GM23248 (cell line): ENCODE measurements at regions not wholly inside any gene's neighbourhood (a gene's known extent, or its start where the extent isn't known, plus 50 kb on each side); places are given as distances from the start of the nearest gene placed in this dataset.

ENCODE experiments used
- DNase-seq: peaks from one replicate; pipeline ENCODE4 v3.0.0-alpha.2; 2015
- H2AFZ ChIP-seq: fragments of 200-600 bp; sonication (generic); 2 replicates; pipeline ENCODE4 v1.6.1; 2016; ENCODE audit warnings: antibody characterized with exemption
- H3F3A ChIP-seq: fragments of 200-600 bp; sonication (generic); 2 replicates; pipeline ENCODE4 v1.6.1; 2016; ENCODE audit warnings: mild to moderate bottlenecking, antibody characterized with exemption, mixed run types; ENCODE audit not compliant: insufficient read depth
- H3K27ac ChIP-seq: fragments of 200-600 bp; sonication (generic); 2 replicates; pipeline ENCODE4 v1.5.1; 2016; ENCODE audit warnings: mild to moderate bottlenecking
- H3K27me3 ChIP-seq: fragments of 200-600 bp; sonication (generic); replicated peaks from 2 replicates; pipeline ENCODE4 v1.6.1; 2016; ENCODE audit warnings: mild to moderate bottlenecking; ENCODE audit not compliant: insufficient read depth
- H3K36me3 ChIP-seq: fragments of 200-600 bp; sonication (generic); 2 replicates; pipeline ENCODE4 v1.6.1; 2016; ENCODE audit warnings: low read depth, mild to moderate bottlenecking
- H3K4me1 ChIP-seq: fragments of 200-600 bp; sonication (generic); 2 replicates; pipeline ENCODE4 v1.6.1; 2016; ENCODE audit warnings: mild to moderate bottlenecking; ENCODE audit not compliant: insufficient read depth
- H3K4me2 ChIP-seq: fragments of 200-600 bp; sonication (generic); one replicate; pipeline ENCODE4 v1.6.1; 2016; ENCODE audit warnings: mild to moderate bottlenecking; ENCODE audit not compliant: unreplicated experiment
- H3K4me3 ChIP-seq: fragments of 200-600 bp; sonication (generic); 2 replicates; pipeline ENCODE4 v1.5.1; 2016; ENCODE audit warnings: mild to moderate bottlenecking
- H3K79me2 ChIP-seq: fragments of 200-600 bp; sonication (generic); 2 replicates; pipeline ENCODE4 v1.6.1; 2016; ENCODE audit warnings: mild to moderate bottlenecking; ENCODE audit not compliant: insufficient read depth
- H3K9ac ChIP-seq: fragments of 200-600 bp; sonication (generic); 2 replicates; pipeline ENCODE4 v1.6.1; 2016; ENCODE audit warnings: mild to moderate bottlenecking
- H3K9me2 ChIP-seq: fragments of 200-600 bp; sonication (generic); 2 replicates; pipeline ENCODE4 v1.6.1; 2016; ENCODE audit warnings: mixed run types, mild to moderate bottlenecking, moderate library complexity; ENCODE audit not compliant: insufficient read depth
- H3K9me3 ChIP-seq: fragments of 200-600 bp; sonication (generic); one replicate; pipeline ENCODE4 v1.6.1; 2017; ENCODE audit warnings: low read depth
- H4K20me1 ChIP-seq: fragments of 200-600 bp; sonication (generic); 2 replicates; pipeline ENCODE4 v1.6.0; 2016; ENCODE audit not compliant: insufficient read depth
- EZH2 ChIP-seq: fragments of 200-600 bp; sonication (generic); IDR thresholded peaks from 2 replicates; pipeline ENCODE4 v1.6.1; 2018; ENCODE audit warnings: antibody characterized with exemption, mild to moderate bottlenecking; ENCODE audit not compliant: insufficient read depth, poor library complexity, severe bottlenecking
- EZH2phosphoT487 ChIP-seq: fragments of 200-600 bp; sonication (generic); IDR thresholded peaks from 2 replicates; pipeline ENCODE4 v1.6.1; 2018; ENCODE audit warnings: antibody characterized with exemption, moderate library complexity, mild to moderate bottlenecking, low read depth; ENCODE audit not compliant: insufficient read depth
- WGBS, 2 experiments: methylation state at CpG; one replicate each; pipeline ENCODE4 v1.1.6; 2015 to 2017; ENCODE audit warnings: low lambda C conversion rate in 2 of 2, low coverage in 1 of 2; ENCODE audit errors: missing lambda C conversion rate in 2 of 2; 5-methylcytosine and 5-hydroxymethylcytosine counted together
- in situ Hi-C: fragments of 300-500 bp; cut with MboI; formaldehyde crosslinking; loops from 2 replicates; pipeline ENCODE4 v1.15.0; 2020

DNA sequence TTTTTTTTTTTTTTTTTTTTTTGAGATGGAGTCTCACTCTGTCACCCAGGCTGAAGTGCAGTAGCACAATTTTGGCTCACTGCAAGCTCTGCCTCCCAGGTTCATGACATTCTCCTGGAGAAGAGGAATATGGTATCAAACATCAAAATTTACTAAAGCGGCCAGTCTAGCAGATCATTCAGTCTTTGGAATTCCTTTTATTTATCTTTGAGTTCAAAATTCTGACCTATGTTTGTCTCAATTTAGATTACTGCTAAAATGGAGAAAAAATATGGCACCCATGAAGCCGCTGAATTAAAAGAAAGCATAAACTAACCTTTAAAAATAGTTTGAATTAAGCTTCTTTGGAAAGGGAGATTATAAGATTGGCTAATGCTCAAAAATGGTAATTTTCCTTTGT is 64.5 kb upstream of the EGLN3 start:
- Histone ChIP-seq H3K4me2 (no peak overlapping the region), H3K79me2 (no peaks in the 10 kb centered on the region), H3K27me3 (peaks cover 44% of the 10 kb centered on the region), H3K4me1 (no peaks in the 10 kb centered on the region), H4K20me1 (no peaks in the 10 kb centered on the region), H2AFZ (no peak overlapping the region), H3K9me2 (no peaks in the 10 kb centered on the region), H3K36me3 (no peaks in the 10 kb centered on the region), H3K9ac (no peak overlapping the region), H3K4me3 (no peak overlapping the region), H3F3A (no peaks in the 10 kb centered on the region), H3K27ac (no peak overlapping the region), H3K9me3 (no peaks in the 10 kb centered on the region)
- in situ Hi-C loops: no loop called here
- DNase-seq: no peak
- no peak for TF ChIP-seq EZH2phosphoT487
- no peak for TF ChIP-seq EZH2
- WGBS, 2 experiments: 79 to 80% methylated on average over 2 of the region's 2 CpGs

- Histone ChIP-seq H3K4me1 (no peaks in the 10 kb centered on the region), H3K4me2 (no peak overlapping the region), H3F3A (no peaks in the 10 kb centered on the region), H3K27ac (no peak overlapping the region), H4K20me1 (no peaks in the 10 kb centered on the region), H3K9me3 (no peaks in the 10 kb centered on the region), H3K36me3 (no peaks in the 10 kb centered on the region), H3K27me3 (peaks cover 40% of the 10 kb centered on the region), H2AFZ (no peak overlapping the region), H3K79me2 (no peaks in the 10 kb centered on the region), H3K9me2 (no peaks in the 10 kb centered on the region), H3K9ac (no peak overlapping the region), H3K4me3 (no peak overlapping the region)
- TF ChIP-seq EZH2phosphoT487: no peak
- TF ChIP-seq EZH2: no peak
- in situ Hi-C loops: no loop called here
- 50 to 60% methylated on average over 3 of the region's 3 CpGs for WGBS, 2 experiments
- no peak for DNase-seq
Measured at GRCh38 chr14:34014936-34015335, 64.1 kb upstream of the EGLN3 start.

DNA sequence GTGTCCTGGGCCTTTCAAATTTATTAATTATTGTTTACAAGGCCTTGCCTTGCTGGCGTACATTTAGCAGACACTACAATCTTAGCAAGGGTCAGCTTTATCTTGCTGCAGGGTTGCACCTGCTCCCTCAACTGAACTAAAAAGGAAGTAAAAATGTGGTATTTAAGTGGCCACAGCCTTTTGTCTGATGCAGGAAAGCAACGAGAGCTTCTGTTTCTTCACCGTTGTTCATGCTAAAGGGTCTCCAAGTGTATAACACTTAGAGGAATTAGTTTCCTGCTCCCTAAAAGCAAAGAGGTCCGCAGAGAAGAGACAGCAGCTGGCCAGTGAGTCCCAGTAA is 62.8 kb upstream of the EGLN3 start:
- H3F3A ChIP-seq: no peaks in the 10 kb centered on the region
- in situ Hi-C loops: no loop called here
- no peak overlapping the region for H2AFZ ChIP-seq

DNA sequence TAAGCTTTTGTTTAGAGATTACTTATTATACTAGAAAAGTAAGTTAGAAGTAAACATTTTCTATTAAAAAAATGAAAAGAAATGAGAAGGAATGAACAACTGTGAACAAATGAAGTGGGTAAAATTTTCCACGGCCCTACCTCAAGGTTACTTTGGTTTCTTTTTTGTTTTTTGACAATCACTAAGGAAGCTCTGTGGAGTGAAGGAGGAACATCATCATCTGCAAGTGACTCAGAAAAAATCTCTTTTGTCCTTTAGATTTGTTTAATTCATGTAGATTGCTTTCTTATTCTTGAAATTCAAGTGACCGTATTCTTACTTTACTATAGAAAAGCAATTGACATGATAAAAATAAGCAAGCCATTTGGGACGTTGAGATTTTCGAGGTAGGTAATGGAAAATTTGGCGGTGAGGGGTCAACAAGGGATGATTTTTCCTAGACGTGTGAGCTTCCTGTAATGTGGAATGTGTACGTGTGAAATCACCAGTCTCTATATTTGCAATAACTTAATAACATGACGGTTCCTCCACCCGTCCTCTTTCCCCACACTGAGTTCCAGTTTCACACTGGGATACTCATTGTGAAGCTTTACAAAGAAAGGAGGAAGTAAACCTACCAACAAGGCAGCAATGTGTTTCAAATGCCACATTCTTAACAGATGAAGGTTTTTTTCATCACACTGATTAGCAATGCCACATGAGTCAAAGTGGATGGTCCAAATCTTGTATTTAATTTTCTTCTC is 62.3 kb upstream of the EGLN3 start:
- no peaks in the 10 kb centered on the region for H3F3A ChIP-seq
- 68 to 74% methylated on average over 9 of the region's 9 CpGs for whole genome bisulfite sequencing, 2 experiments
- H3K27me3 ChIP-seq: peaks cover 36% of the 10 kb centered on the region
- no peak overlapping the region for H3K27ac ChIP-seq
- H3K9ac ChIP-seq: no peak overlapping the region
- TF ChIP-seq EZH2phosphoT487: no peak
- TF ChIP-seq EZH2: no peak
- H2AFZ ChIP-seq: no peak overlapping the region
- H3K4me1 ChIP-seq: no peaks in the 10 kb centered on the region
- H3K9me2 ChIP-seq: no peaks in the 10 kb centered on the region
- H3K36me3 ChIP-seq: no peaks in the 10 kb centered on the region
- H4K20me1 ChIP-seq: no peaks in the 10 kb centered on the region
- H3K79me2 ChIP-seq: no peaks in the 10 kb centered on the region
- DNase-seq: no peak
- in situ Hi-C loops: no loop called here
- H3K4me3 ChIP-seq: no peak overlapping the region
- H3K4me2 ChIP-seq: no peak overlapping the region
- no peaks in the 10 kb centered on the region for H3K9me3 ChIP-seq

More for the DNA sequence above, 62.8 kb upstream of the EGLN3 start:
- H3K4me3 ChIP-seq: no peak overlapping the region
- no peak overlapping the region for H3K9ac ChIP-seq
- H3K79me2 ChIP-seq: no peaks in the 10 kb centered on the region
- H3K4me2 ChIP-seq: no peak overlapping the region
- no peak overlapping the region for H3K27ac ChIP-seq
- peaks cover 38% of the 10 kb centered on the region for H3K27me3 ChIP-seq
- no peaks in the 10 kb centered on the region for H3K4me1 ChIP-seq
- TF ChIP-seq EZH2 (no peak), EZH2phosphoT487 (no peak)
- no peaks in the 10 kb centered on the region for H4K20me1 ChIP-seq
- H3K9me3 ChIP-seq: no peaks in the 10 kb centered on the region
- no peaks in the 10 kb centered on the region for H3K9me2 ChIP-seq
- H3K36me3 ChIP-seq: no peaks in the 10 kb centered on the region
- WGBS, 2 experiments: 72 to 77% methylated on average over 4 of the region's 4 CpGs
- no peak for DNase-seq
